WERI-Rb-1 (cell line): ENCODE measurements at regions not wholly inside any gene's neighbourhood (a gene's known extent, or its start where the extent isn't known, plus 50 kb on each side); places are given as distances from the start of the nearest gene placed in this dataset.

Experiments
- DNase-seq: peaks from one replicate; pipeline ENCODE4 v3.0.0-alpha.2; 2020
- H3K27ac ChIP-seq: fragments of 250-450 bp; sonication (Bioruptor Pico); 2 replicates; pipeline ENCODE4 v1.5.1; 2020; ENCODE audit warnings: mild to moderate bottlenecking, moderate library complexity
- H3K27me3 ChIP-seq: fragments of 250-450 bp; sonication (Bioruptor Pico); 2 replicates; pipeline ENCODE4 v1.5.1; 2021; ENCODE audit warnings: mild to moderate bottlenecking, low read depth, moderate library complexity; ENCODE audit not compliant: insufficient read depth, severe bottlenecking
- H3K36me3 ChIP-seq: fragments of 250-450 bp; sonication (Bioruptor Pico); 2 replicates; pipeline ENCODE4 v1.5.1; 2020; ENCODE audit warnings: mild to moderate bottlenecking, moderate library complexity
- H3K4me3 ChIP-seq: 2 replicates; pipeline ENCODE4 v1.5.1; 2011; ENCODE audit warnings: low read depth, mild to moderate bottlenecking, control low read depth, low read length
- H3K9me3 ChIP-seq: fragments of 250-450 bp; sonication (Bioruptor Pico); 2 replicates; pipeline ENCODE4 v1.5.1; 2021; ENCODE audit warnings: mild to moderate bottlenecking, moderate library complexity; ENCODE audit not compliant: severe bottlenecking
- TF ChIP-seq, protein P1 (sequence below): IDR thresholded peaks from 2 replicates; pipeline ENCODE4 v1.5.1; 2011; ENCODE audit warnings: low read depth, mild to moderate bottlenecking, control low read depth, inconsistent platforms, low read length

GRCh38 chr7:136601772-136602171, 266.7 kb upstream of the CHRM2 start:
- Histone ChIP-seq H3K4me3 (no peak overlapping the region), H3K36me3 (no peaks in the 10 kb centered on the region), H3K27me3 (no peaks in the 10 kb centered on the region), H3K27ac (no peak overlapping the region), H3K9me3 (no peaks in the 10 kb centered on the region)
- TF ChIP-seq, protein P1, sequence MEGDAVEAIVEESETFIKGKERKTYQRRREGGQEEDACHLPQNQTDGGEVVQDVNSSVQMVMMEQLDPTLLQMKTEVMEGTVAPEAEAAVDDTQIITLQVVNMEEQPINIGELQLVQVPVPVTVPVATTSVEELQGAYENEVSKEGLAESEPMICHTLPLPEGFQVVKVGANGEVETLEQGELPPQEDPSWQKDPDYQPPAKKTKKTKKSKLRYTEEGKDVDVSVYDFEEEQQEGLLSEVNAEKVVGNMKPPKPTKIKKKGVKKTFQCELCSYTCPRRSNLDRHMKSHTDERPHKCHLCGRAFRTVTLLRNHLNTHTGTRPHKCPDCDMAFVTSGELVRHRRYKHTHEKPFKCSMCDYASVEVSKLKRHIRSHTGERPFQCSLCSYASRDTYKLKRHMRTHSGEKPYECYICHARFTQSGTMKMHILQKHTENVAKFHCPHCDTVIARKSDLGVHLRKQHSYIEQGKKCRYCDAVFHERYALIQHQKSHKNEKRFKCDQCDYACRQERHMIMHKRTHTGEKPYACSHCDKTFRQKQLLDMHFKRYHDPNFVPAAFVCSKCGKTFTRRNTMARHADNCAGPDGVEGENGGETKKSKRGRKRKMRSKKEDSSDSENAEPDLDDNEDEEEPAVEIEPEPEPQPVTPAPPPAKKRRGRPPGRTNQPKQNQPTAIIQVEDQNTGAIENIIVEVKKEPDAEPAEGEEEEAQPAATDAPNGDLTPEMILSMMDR = no peak
- no peak for DNase-seq

DNA sequence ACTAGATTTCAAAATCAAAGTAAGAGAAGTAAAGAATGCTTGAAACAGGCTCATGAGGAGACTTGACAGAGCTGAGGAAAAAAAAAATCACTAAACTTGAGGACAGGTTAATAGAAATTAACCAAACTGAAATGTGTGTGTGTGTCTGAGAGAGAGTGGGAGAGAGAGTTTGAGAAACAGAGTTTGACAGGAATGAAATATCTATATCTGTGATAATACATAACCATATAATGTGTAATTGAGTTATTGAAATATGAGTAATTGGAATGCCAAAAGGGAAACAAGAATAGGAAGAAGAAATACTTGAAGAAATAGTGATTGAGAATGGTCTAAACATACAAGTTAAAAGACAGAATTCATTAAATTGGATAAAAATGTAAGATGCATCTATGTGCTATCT, 268.0 kb upstream of the CHRM2 start:
- H3K4me3 ChIP-seq = no peak overlapping the region
- no peak overlapping the region for H3K27ac ChIP-seq
- no peaks in the 10 kb centered on the region for H3K36me3 ChIP-seq
- DNase-seq = no peak
- no peaks in the 10 kb centered on the region for H3K9me3 ChIP-seq
- no peaks in the 10 kb centered on the region for H3K27me3 ChIP-seq
- TF ChIP-seq, protein P1 = no peak

DNA sequence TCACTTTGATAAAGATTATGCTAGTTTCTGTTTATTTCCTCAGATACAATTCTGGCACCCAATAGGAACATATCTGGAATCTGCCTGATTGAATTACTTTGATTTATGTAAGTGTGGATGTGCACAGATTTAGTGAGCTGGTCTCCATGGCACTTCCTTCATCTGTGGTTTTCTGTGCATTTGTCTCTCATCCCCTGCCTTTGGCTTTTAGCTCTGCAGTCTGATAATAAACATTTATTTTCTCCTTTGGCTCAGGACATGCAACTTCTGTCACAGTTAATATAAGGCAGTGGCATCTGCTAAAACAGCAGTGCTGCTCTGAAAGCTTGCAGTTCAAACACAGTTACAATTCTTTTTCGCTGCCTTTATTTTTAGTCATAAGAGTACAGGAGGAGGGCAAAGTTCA, 273.7 kb upstream of the CHRM2 start:
- H3K36me3 ChIP-seq = no peaks in the 10 kb centered on the region
- no peak overlapping the region for H3K4me3 ChIP-seq
- no peak overlapping the region for H3K27ac ChIP-seq
- TF ChIP-seq, protein P1 = no peak
- no peak for DNase-seq
- H3K9me3 ChIP-seq = no peaks in the 10 kb centered on the region
- H3K27me3 ChIP-seq = no peaks in the 10 kb centered on the region

GRCh38 chr7:136588216-136588615, 280.2 kb upstream of the CHRM2 start:
- Histone ChIP-seq H3K9me3 (no peaks in the 10 kb centered on the region), H3K27me3 (no peaks in the 10 kb centered on the region), H3K27ac (no peak overlapping the region), H3K36me3 (no peaks in the 10 kb centered on the region), H3K4me3 (no peak overlapping the region)
- TF ChIP-seq, protein P1 = no peak
- no peak for DNase-seq

DNA sequence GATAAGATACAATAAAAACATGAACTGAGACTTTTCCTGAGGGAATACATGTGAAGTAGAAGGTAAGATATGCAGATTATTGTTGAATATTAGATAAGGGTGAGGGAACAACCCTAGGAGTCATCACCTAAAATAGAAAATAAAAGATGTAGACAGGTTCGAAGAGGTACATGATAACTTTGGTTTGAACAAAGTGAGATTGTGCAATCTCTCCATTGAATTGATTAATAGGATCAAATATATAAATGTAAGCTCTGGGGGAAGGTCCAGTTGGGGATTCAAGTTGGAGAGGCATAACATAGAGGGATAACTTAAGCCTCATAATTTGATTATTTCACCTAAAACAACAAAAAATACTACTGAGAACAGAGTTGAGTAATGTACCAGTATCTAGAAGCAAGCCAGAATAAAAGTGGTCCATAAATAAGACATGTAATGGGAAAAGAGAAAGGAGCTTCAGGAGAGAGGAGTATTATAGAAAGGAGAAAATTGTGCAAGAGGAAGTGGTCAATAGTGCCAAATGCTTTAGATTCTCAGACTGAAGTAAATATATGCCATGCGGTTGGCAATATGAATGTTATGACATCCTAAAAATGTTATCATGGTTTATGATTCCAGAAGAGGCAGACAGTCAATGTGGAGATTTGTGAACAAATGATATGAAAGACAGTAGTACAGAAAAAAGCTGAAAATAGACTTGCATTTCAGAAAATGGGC, 282.3 kb upstream of the CHRM2 start:
- DNase-seq = no peak
- Histone ChIP-seq H3K4me3 (no peak overlapping the region), H3K27me3 (no peaks in the 10 kb centered on the region), H3K27ac (no peak overlapping the region), H3K9me3 (no peaks in the 10 kb centered on the region), H3K36me3 (no peaks in the 10 kb centered on the region)
- TF ChIP-seq, protein P1 = no peak

GRCh38 chr7:136566491-136566890, 302.0 kb upstream of the CHRM2 start:
- DNase-seq = no peak
- Histone ChIP-seq H3K27ac (no peak overlapping the region), H3K36me3 (no peaks in the 10 kb centered on the region), H3K4me3 (no peak overlapping the region), H3K27me3 (no peaks in the 10 kb centered on the region), H3K9me3 (no peaks in the 10 kb centered on the region)
- TF ChIP-seq, protein P1 = no peak
